GM10266 (cell line): ENCODE measurements at regions not wholly inside any gene's neighbourhood (a gene's known extent, or its start where the extent isn't known, plus 50 kb on each side); places are given as distances from the start of the nearest gene placed in this dataset.
"Not testable (repeated sequence)": the region's sequence is repeated elsewhere in the genome, so short reads cannot be mapped to it uniquely, and the experiment has no call there.

ENCODE experiments used
- DNase-seq: peaks from one replicate; pipeline ENCODE4 v3.0.0; 2012; ENCODE audit errors: extremely low spot score
- CTCF ChIP-seq: IDR thresholded peaks from 2 replicates; pipeline ENCODE4 v1.5.1; 2012; ENCODE audit warnings: mild to moderate bottlenecking, low read depth; ENCODE audit not compliant: control insufficient read depth, insufficient read depth; ENCODE audit errors: missing control alignments

DNA sequence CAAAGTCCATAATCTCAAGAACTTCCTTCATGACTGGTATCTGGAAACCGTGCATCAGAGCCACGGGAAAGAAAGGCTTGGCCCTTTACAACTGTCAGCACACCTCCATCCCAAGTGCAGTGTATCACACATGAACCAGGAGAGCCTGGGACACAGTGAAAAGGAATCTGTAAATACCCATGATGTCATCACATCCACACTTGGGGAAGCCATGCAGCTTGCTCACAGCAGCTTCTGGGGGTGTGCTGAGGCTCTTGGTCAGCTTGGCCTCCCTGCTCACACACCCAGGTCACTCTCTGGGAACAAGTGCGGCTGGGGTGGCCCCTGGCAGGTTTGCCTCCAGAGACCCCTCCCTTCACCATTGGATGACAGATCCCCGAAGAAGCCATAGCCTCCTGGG is 51.6 kb upstream of the ASAH2B start:
- DNase-seq: not testable (repeated sequence)

- DNase-seq: not testable (repeated sequence)
These were observed 55.4 kb upstream of the ASAH2B start for GRCh38 chr10:50684365-50684764.

DNA sequence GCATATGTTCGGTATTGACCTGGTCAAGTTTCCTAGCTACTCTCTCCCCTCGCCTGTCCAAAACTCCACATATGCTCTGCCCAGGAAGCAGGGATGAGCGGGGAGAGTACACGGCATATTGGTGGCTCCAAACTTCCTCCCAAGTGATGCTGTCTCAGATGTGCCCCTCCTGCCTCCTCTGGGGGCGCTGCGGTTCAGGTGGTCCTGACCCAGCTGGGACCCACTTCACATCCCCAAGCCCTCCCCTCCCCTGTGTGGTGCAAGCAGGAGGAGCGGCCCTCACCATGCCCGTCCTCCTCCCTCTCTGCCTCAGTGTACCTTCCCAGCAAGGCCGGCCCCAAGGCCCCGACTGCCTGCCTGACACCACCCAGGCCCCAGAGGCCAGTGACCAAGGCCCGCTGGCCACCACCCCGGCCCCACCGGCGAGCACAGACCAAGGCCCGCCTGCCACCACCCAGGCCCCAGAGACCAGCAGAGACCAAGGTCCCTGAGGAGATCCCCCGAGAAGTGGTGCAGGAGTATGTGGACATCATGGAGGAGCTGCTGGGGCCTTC is 56.5 kb upstream of the ASAH2B start:
- peak; percentile 4 for TF ChIP-seq CTCF
- DNase-seq: not testable (repeated sequence)

GRCh38 chr10:50680606-50681005 is 56.9 kb upstream of the SGMS1 start:
- not testable (repeated sequence) for DNase-seq

DNA sequence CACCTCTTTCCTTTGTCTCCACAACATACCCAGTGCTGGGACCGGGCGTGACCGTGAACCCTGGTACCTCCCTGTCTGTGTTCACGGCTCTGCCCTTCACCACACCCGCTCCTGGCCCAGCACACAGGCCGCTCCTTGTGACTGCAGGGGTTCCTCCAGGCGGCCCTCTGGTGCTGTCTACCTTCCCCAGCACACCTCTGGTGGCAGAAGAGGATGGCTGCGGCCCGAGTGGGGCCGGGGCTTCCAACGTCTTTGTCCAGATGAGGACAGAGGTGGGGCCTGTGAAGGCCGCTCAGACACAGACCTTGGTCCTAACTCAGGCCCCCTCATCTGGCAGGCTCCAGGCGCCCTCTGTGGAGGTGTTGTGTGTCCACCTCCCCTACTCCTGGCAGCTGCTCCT is 55.4 kb upstream of the SGMS1 start:
- TF ChIP-seq CTCF: no peak

DNA sequence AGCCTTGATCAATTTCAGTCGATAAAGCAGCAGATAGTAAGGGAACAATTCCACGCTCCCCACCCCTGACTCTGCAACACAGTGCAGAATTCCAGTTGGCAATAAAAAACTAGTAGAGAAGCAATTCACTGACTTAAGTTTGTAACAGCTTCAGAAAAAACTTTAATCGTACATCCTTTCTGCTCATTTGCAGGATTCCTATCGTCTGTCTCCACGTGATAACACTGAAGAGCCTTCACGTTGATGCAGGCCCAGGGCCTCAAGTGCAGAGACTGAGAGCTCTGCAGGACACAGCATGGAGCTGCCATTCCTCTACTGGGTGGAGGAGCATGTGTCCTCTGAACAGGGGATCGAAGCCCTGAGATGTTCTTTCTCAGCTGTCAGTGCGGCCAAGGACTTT is 51.8 kb upstream of the SGMS1 start:
- not testable (repeated sequence) for DNase-seq

More for the DNA sequence above, 55.4 kb upstream of the SGMS1 start:
- no peak for DNase-seq

DNA sequence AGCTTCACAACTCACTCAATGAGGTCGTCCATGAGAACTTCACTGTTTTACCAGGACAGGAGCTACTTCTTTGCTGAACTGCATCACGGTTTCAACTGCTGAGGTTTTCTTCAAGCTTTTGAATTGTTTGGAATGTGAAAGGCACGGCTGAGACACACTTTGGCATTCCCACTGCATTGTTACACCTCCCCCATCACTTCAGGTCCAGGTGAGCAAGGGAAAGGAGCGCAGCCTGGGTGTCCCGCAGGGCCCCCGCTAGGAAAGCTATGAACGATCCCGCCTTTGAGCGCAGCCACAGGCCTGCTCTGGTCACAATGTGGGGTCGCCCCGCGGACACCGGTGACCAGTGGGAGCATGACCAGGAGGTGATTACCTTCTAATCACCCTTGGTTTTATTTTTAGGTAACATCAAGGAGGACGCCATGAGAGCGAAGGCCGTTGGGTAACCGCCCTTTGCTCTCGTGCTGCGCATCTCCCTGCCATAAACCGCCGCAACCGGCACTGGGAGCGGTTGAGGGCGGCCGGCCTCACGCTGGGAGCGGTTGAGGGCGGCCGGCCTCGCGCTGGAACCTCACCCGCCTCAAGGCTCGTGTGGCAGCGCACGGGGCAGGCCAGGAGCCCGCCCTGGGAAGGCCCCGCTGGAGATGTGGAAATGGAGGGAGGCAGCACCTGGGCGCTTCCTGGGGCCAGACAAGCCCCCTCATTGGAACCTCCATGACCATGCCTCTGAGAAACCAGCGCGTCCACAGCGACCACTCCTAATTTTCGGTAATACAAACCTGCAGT is 50.9 kb upstream of the SGMS1 start:
- no peak for DNase-seq
- no peak for TF ChIP-seq CTCF
